SK-N-SH treated with all-trans-retinoic acid at 6 μM for 48 hours (cell line): ENCODE measurements at regions not wholly inside any gene's neighbourhood (a gene's known extent, or its start where the extent isn't known, plus 50 kb on each side); places are given as distances from the start of the nearest gene placed in this dataset.

Experiments used
- ARNTL ChIP-seq: fragments of 450-650 bp; formaldehyde crosslinking; IDR thresholded peaks from 2 replicates; pipeline ENCODE4 v1.5.0; 2020; ENCODE audit warnings: low read depth, mild to moderate bottlenecking, moderate library complexity, borderline replicate concordance
- BACH2 ChIP-seq: fragments of 250-450 bp; sonication (Bioruptor Pico); IDR thresholded peaks from 2 replicates; pipeline ENCODE4 v1.9.0; 2021; ENCODE audit warnings: mild to moderate bottlenecking, borderline replicate concordance
- GLIS3 ChIP-seq: fragments of 250-450 bp; sonication (Bioruptor Pico); IDR thresholded peaks from 2 replicates; pipeline ENCODE4 v1.5.0; 2020; ENCODE audit warnings: mild to moderate bottlenecking, moderate library complexity
- OSR1 ChIP-seq: fragments of 250-450 bp; sonication (Bioruptor Pico); IDR thresholded peaks from 2 replicates; pipeline ENCODE4 v1.8.0; 2022; ENCODE audit warnings: moderate library complexity, mild to moderate bottlenecking, inconsistent platforms
- RARB ChIP-seq: fragments of 250-450 bp; sonication (Bioruptor Pico); IDR thresholded peaks from 2 replicates; pipeline ENCODE4 v1.8.0; 2021; ENCODE audit warnings: mild to moderate bottlenecking, moderate library complexity
- ZC3H10 ChIP-seq: fragments of 250-450 bp; sonication (Bioruptor Pico); IDR thresholded peaks from 2 replicates; pipeline ENCODE4 v1.5.1; 2021; ENCODE audit warnings: mild to moderate bottlenecking, moderate library complexity
- ZFP3 ChIP-seq: fragments of 250-450 bp; sonication (Bioruptor Pico); IDR thresholded peaks from 2 replicates; pipeline ENCODE4 v1.5.0; 2020; ENCODE audit warnings: mild to moderate bottlenecking, moderate library complexity
- ZNF565 ChIP-seq: fragments of 450-650 bp; formaldehyde crosslinking; conservative IDR thresholded peaks from 2 replicates; pipeline ENCODE4 v1.5.0; 2020; ENCODE audit warnings: low read depth, mild to moderate bottlenecking, moderate library complexity
- ZNF70 ChIP-seq: fragments of 450-650 bp; formaldehyde crosslinking; IDR thresholded peaks from 2 replicates; pipeline ENCODE4 v1.5.0; 2020; ENCODE audit warnings: mild to moderate bottlenecking, moderate library complexity
- TF ChIP-seq, protein P1 (sequence below): fragments of 250-450 bp; sonication (Bioruptor Pico); IDR thresholded peaks from 2 replicates; pipeline ENCODE4 v1.8.0; 2020; ENCODE audit warnings: mild to moderate bottlenecking, moderate library complexity, borderline replicate concordance
- TF ChIP-seq, protein P2 (sequence below): fragments of 250-450 bp; sonication (Bioruptor Pico); IDR thresholded peaks from 2 replicates; pipeline ENCODE4 v1.8.0; 2021; ENCODE audit warnings: low read depth, mild to moderate bottlenecking, moderate library complexity, borderline replicate concordance
- TF ChIP-seq, protein P3 (sequence below): fragments of 250-450 bp; sonication (Bioruptor Pico); IDR thresholded peaks from 2 replicates; pipeline ENCODE4 v1.5.1; 2020; ENCODE audit warnings: low read depth, mild to moderate bottlenecking, moderate library complexity
- TF ChIP-seq, protein P4 (sequence below): fragments of 250-450 bp; sonication (Bioruptor Pico); IDR thresholded peaks from 2 replicates; pipeline ENCODE4 v1.5.0; 2020; ENCODE audit warnings: mild to moderate bottlenecking, moderate library complexity

DNA sequence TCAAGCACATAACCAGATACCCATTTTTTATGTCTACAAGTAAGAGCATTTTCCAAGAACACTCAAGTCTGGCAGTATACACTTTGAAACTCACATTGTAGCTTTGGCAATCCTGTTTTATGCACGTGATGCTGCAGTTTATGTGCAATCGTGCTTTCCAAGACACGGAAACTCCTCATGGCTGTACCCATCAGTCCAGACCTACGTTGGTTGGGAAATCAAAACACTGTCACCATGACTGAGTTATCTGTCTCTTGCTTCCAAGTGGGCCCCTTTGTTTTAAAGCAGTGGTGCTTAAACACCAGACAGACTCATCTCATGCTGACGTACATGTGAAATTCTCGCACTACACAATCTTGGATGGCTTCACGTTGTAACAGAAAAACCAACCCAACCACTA lies 192.8 kb downstream of the LTN1 start:
- TF ChIP-seq BACH2 (CRISPR knock-in tag) (no peak), RARB (CRISPR knock-in tag) (no peak), OSR1 (CRISPR knock-in tag) (no peak), ARNTL (CRISPR knock-in tag) (no peak), ZNF70 (CRISPR knock-in tag) (no peak), ZFP3 (CRISPR knock-in tag) (no peak), ZNF565 (CRISPR knock-in tag) (no peak), GLIS3 (CRISPR knock-in tag) (no peak), ZC3H10 (CRISPR knock-in tag) (no peak)
- TF ChIP-seq, protein P1, sequence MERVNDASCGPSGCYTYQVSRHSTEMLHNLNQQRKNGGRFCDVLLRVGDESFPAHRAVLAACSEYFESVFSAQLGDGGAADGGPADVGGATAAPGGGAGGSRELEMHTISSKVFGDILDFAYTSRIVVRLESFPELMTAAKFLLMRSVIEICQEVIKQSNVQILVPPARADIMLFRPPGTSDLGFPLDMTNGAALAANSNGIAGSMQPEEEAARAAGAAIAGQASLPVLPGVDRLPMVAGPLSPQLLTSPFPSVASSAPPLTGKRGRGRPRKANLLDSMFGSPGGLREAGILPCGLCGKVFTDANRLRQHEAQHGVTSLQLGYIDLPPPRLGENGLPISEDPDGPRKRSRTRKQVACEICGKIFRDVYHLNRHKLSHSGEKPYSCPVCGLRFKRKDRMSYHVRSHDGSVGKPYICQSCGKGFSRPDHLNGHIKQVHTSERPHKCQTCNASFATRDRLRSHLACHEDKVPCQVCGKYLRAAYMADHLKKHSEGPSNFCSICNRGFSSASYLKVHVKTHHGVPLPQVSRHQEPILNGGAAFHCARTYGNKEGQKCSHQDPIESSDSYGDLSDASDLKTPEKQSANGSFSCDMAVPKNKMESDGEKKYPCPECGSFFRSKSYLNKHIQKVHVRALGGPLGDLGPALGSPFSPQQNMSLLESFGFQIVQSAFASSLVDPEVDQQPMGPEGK: no peak
- TF ChIP-seq, protein P2, sequence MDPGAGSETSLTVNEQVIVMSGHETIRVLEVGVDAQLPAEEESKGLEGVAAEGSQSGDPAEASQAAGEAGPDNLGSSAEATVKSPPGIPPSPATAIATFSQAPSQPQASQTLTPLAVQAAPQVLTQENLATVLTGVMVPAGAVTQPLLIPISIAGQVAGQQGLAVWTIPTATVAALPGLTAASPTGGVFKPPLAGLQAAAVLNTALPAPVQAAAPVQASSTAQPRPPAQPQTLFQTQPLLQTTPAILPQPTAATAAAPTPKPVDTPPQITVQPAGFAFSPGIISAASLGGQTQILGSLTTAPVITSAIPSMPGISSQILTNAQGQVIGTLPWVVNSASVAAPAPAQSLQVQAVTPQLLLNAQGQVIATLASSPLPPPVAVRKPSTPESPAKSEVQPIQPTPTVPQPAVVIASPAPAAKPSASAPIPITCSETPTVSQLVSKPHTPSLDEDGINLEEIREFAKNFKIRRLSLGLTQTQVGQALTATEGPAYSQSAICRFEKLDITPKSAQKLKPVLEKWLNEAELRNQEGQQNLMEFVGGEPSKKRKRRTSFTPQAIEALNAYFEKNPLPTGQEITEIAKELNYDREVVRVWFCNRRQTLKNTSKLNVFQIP: no peak
- TF ChIP-seq, protein P3, sequence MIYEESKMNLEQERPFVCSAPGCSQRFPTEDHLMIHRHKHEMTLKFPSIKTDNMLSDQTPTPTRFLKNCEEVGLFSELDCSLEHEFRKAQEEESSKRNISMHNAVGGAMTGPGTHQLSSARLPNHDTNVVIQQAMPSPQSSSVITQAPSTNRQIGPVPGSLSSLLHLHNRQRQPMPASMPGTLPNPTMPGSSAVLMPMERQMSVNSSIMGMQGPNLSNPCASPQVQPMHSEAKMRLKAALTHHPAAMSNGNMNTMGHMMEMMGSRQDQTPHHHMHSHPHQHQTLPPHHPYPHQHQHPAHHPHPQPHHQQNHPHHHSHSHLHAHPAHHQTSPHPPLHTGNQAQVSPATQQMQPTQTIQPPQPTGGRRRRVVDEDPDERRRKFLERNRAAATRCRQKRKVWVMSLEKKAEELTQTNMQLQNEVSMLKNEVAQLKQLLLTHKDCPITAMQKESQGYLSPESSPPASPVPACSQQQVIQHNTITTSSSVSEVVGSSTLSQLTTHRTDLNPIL (CRISPR knock-in tag): no peak
- TF ChIP-seq, protein P4, sequence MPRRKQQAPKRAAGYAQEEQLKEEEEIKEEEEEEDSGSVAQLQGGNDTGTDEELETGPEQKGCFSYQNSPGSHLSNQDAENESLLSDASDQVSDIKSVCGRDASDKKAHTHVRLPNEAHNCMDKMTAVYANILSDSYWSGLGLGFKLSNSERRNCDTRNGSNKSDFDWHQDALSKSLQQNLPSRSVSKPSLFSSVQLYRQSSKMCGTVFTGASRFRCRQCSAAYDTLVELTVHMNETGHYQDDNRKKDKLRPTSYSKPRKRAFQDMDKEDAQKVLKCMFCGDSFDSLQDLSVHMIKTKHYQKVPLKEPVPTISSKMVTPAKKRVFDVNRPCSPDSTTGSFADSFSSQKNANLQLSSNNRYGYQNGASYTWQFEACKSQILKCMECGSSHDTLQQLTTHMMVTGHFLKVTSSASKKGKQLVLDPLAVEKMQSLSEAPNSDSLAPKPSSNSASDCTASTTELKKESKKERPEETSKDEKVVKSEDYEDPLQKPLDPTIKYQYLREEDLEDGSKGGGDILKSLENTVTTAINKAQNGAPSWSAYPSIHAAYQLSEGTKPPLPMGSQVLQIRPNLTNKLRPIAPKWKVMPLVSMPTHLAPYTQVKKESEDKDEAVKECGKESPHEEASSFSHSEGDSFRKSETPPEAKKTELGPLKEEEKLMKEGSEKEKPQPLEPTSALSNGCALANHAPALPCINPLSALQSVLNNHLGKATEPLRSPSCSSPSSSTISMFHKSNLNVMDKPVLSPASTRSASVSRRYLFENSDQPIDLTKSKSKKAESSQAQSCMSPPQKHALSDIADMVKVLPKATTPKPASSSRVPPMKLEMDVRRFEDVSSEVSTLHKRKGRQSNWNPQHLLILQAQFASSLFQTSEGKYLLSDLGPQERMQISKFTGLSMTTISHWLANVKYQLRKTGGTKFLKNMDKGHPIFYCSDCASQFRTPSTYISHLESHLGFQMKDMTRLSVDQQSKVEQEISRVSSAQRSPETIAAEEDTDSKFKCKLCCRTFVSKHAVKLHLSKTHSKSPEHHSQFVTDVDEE (CRISPR knock-in tag): no peak
